HG02970 (cell line): ENCODE measurements at regions not wholly inside any gene's neighbourhood (a gene's known extent, or its start where the extent isn't known, plus 50 kb on each side); places are given as distances from the start of the nearest gene placed in this dataset.
"Not testable (repeated sequence)": the region's sequence is repeated elsewhere in the genome, so short reads cannot be mapped to it uniquely, and the experiment has no call there.

Experiments used
- ATAC-seq: cut with Tn5 transposase; IDR thresholded peaks from one replicate; pipeline ENCODE4 v1.9.1; 2021; ENCODE audit warnings: mild to moderate bottlenecking, moderate library complexity, moderate number of reproducible peaks; ENCODE audit not compliant: unreplicated experiment, low FRiP score

DNA sequence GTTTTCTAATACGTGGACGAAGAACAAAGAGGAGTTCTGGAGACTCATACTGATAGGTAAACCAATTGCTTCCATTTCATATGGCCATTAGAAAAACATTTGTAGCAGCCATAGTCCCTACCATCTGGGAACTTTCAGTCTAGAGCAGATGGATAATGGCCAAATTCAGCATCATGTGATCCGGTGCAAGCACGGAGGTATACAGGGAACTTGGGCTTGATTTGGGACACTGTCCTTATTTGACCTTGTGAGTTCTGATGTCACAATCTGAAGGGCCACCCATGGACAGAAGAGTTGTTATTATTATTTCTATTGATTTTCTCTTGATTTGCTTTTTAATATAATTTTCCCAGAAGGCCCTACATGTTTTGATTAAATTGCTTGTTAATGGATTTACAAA is 154.6 kb upstream of the ZNF267 start:
- ATAC-seq = no peak

DNA sequence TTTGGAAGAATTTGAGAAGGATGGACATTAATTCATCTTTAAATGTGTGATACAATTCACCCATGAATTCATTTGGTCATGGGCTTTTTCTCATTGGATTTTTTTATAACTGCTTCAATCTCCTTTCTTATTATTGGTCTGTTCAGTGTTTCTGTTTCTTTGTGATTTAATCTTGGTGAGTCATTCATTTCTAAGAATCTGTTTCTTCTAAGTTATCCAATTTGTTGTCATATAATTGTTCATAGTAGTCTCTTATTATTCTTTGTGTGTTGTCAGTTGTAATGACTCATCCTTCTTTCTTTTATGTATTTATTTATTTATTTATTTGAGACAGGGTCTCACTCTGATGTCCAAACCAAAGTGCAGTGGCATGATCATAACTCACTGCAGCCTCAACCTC is 146.1 kb upstream of the ZNF267 start:
- no peak for ATAC-seq

- no peak for ATAC-seq
These were observed 139.3 kb upstream of the ZNF267 start for GRCh38 chr16:31734265-31734664.

DNA sequence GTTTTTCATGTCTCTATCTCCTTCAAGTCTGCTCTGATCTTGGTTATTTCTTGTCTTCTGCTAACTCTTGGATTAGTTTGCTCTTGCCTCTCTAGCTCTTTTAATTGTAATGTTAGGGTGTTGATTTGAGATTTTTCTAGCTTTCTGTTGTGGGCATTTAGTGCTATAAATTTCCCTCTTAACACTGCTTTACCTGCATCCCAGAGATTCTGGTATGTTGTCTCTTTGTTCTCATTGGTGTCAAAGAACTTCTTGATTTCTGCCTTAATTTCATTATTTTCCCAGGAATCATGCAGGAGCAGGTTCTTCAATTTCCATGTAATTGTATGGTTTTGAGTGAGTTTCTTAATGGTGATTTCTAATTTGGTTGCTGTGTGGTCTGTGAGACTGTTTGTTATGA is 128.5 kb upstream of the ZNF267 start:
- not testable (repeated sequence) for ATAC-seq

DNA sequence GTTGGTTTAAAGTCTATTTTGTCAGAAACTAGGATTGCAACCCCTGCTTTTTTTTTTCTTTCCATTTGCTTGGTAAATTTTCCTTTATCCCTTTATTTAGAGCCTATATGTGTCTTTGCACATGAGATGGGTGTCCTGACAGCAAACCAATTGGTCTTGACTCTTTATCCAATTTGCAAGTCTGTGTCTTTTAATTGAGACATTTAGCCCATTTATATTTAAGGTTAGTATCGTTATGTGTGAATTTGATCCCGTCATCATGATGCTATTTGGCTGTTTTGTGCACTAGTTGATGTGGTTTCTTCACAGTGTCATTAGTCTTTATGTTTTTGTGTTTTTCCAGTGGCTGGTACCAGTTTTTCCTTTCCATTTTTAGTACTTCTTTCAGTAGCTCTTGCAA is 127.7 kb upstream of the ZNF267 start:
- no peak for ATAC-seq

DNA sequence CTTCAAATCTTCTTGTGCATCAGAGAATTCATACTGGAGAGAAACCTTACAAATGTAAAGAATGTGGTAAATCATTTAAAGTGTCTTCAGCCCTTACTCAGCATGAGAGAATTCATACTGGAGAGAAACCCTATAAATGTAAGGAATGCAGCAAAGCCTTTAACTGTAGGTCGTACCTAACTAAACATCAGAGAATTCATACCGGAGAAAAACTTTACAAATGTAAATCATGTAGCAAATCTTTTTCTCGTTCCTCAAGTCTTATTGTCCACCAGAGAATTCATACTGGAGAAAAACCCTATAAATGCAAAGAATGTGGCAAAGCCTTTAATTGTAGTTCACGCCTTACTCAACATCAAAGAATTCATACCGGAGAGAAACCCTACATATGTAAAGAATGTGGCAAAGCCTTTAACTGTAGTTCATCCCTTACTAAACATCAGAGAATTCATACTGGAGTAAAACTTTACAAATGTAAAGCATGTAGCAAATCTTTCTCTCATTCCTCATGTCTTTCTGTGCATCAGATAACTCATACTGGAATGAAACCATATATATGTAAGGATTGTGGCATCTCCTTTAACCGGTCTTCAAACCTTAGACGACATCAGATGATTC is 118.5 kb upstream of the ZNF267 start:
- no peak for ATAC-seq

- ATAC-seq = no peak
These were observed 109.5 kb upstream of the ZNF267 start for GRCh38 chr16:31764103-31764502.

DNA sequence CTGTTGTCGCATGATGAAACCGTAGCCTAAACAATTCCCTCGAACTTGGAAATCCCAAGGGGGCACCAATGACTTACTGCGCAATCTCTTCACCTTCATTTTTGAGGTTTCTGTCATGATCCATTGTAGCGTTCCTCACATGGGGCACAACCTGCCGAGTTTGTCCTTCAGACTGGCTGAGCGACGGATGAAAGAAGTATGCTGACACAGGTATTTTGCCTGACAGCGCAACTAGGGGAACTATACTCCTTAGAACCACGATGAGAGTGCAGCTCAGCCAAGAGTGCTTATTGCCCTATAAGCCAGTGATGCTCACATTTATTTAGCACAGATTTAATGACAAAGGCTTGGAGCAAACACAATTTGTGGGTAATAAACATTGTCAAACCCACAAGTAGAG is 106.3 kb upstream of the ZNF267 start:
- ATAC-seq = no peak

DNA sequence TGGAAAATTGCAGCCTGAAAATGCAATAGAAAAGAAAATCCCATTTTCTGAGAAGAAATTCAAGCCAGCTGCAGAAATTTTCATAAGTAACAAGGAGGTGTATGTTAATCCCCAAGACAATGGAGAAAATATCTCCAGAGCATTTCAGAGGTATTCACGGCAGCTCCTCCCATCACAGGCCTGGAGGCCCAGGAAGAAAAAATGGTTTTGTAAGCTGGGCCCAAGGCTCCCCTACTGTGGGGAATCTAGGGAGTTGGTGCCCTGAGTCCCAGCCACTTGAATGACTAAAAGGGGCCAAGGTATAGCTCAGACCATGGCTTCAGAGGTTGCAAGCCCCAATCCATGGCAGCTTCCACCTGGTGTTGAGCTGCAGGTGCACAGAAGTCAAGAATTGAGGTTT is 93.3 kb upstream of the ZNF267 start:
- no peak for ATAC-seq

DNA sequence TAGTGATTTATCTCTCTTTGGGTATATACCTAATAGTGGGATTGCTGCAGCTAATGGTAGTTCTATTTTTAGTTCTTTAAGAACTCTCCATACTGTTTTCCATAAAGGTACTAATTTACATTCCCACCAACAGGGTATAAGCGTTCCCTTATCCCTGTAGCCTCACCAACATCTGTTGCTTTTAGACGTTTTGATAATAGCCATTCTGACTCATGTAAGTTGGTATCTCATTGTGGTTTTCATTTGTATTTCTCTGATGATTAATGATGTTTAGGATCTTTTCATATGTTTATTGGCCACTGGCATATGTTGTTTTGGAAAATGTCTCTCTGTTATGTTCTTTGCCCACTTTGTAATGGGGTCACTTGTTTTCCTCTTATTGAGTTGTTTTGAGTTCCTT is 88.5 kb upstream of the ZNF267 start:
- no peak for ATAC-seq

DNA sequence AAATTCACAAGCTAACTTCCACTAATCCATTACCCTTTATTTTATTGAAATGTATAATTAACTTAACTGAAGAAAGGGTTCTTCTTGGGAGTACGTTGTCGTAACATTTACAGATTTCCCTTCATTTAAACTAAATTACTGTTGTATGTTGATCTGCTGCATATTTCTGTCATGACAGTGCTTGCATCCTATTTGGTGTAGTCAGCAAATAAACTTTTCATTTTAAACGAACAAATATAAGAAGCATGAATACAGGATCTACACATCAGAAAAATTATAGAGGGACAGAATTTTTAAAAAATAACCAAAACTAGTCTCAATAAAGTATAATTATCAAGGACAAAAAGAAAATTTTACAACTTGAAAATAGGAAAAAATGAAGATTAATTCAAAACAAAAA is 66.5 kb upstream of the ZNF267 start:
- no peak for ATAC-seq

DNA sequence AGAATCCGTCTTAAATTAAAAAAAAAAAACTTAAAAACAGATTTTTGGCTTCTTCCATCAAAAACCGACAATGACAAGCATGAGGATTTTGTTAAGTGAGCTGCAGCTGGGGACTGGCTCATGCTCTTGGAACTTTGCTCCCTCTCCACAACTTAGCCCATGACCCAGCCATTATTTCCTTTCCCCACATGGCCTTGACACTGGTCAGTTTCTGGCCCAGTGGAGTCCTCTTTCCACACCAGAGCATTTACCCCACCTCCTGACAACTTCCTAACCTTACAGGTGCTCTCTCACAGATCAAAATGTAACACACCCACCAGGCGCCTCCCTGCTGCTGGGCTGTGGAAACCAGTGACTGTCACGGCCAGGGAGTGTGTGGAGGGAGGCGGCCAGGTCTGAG is 62.7 kb upstream of the ZNF267 start:
- no peak for ATAC-seq

DNA sequence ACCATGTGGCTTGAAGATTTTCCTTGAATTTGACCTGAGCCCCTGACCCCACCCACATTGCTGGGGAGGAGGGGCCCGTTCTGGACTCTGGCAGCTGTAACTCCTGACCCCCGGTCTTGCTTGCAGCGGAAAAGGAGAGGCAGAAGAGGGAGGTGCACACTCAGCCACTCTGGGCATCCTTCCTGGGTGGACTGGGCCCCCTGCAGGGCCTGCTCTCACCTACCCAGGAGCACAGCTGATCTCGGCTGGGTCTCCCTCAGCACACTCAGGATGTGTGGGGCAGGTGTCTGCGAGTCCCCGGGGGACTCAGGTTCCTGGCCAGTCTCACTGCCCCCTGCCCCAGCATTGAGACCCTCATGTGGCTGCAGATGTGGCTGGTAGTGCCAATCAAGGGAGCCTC is 57.5 kb upstream of the ZNF267 start:
- ATAC-seq = not testable (repeated sequence)

DNA sequence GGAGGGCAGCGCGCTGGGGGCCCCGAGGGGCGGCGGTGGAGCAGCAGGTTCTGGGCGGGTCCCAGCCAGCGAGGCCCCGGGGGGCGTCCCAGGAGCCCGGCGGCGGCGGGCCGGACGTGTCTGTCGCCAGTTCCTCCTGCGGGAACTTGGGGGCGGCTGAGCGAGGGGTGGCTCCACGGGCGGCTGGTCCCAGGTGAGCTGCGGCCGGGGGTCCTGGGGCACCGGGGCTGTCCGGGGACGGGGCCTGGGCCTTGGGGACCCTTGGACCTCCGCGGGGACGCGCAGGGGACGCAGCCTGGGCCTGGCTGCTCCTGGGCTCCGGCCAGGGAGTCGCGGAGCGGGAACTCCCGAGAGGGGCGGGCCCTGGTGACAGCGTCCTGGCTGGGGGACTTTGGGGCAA is 54.2 kb upstream of the ZNF267 start:
- no peak for ATAC-seq

GRCh38 chr16:31819948-31820347 is 53.7 kb upstream of the ZNF267 start:
- ATAC-seq = no peak
